ENCODE measurements at regions not wholly inside any gene's neighbourhood (a gene's known extent, or its start where the extent isn't known, plus 50 kb on each side); places are given as distances from the start of the nearest gene placed in this dataset.

DNA sequence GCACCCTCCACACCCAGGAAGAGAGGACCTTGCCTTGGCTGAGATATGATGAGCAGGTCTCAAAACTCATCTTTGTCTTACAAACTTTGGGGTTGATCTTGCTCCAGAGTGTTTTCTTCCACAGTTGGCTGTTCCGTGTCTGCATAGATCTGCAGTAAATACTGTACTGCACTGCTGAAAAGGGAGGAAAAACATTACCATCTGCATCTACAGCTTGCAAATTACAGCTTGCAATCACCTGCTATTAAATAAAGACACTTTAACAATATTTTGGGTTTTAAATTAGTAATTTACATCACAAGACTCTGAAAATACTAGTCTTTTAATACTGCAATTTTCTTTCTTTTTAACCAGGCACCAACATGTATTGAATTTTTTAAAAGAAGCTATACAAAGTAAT lies 499.5 kb downstream of the STIM2 start:
- Mint-ChIP-seq H3K27me3 (ENCODE audit: unreplicated experiment) (no peaks in the 10 kb centered on the region), H3K36me3 (ENCODE audit: unreplicated experiment) (no peaks in the 10 kb centered on the region), H3K27ac (ENCODE audit: unreplicated experiment) (no peak overlapping the region), H3K4me3 (ENCODE audit: unreplicated experiment) (no peak overlapping the region), H3K9me3 (ENCODE audit: unreplicated experiment) (peaks cover 4% of the 10 kb centered on the region), H3K4me1 (ENCODE audit: low read depth, unreplicated experiment) (no peaks in the 10 kb centered on the region)
- no peak for DNase-seq
- TF ChIP-seq, protein P1, sequence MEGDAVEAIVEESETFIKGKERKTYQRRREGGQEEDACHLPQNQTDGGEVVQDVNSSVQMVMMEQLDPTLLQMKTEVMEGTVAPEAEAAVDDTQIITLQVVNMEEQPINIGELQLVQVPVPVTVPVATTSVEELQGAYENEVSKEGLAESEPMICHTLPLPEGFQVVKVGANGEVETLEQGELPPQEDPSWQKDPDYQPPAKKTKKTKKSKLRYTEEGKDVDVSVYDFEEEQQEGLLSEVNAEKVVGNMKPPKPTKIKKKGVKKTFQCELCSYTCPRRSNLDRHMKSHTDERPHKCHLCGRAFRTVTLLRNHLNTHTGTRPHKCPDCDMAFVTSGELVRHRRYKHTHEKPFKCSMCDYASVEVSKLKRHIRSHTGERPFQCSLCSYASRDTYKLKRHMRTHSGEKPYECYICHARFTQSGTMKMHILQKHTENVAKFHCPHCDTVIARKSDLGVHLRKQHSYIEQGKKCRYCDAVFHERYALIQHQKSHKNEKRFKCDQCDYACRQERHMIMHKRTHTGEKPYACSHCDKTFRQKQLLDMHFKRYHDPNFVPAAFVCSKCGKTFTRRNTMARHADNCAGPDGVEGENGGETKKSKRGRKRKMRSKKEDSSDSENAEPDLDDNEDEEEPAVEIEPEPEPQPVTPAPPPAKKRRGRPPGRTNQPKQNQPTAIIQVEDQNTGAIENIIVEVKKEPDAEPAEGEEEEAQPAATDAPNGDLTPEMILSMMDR (IDR thresholded peaks at IDR 0.05; ENCODE audit: partially characterized antibody, unreplicated experiment) = no peak

DNA sequence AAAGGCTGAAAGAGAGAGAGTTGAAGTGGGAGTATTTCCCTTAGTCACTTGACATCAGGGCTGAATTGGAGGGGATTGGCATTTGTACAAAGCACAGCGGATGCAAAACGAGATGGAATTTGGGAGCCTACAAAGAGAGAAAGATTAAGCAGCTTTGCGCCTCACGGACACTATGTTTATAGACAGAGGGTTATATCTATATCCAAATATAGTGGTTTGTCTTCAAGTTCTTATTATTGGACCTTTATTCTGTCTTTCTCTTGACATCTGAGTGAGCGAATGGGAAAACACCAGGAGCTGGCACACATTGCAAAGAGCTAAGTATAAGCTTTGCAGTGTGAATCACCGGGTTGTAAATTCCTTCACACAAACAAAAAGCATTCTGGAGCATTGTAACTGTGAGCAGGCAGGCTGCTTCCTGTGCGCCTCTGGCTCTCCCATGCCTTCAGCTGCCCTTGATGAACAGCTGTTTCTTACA lies 500.2 kb downstream of the STIM2 start:
- TF ChIP-seq, protein P1 (IDR thresholded peaks at IDR 0.05; ENCODE audit: partially characterized antibody, unreplicated experiment) = no peak
- no peak for DNase-seq
- no peaks in the 10 kb centered on the region for H3K36me3 Mint-ChIP-seq (ENCODE audit: unreplicated experiment)
- H3K4me1 Mint-ChIP-seq (ENCODE audit: low read depth, unreplicated experiment) = no peaks in the 10 kb centered on the region
- peaks cover 4% of the 10 kb centered on the region for H3K9me3 Mint-ChIP-seq (ENCODE audit: unreplicated experiment)
- no peak overlapping the region for H3K27ac Mint-ChIP-seq (ENCODE audit: unreplicated experiment)
- no peak overlapping the region for H3K4me3 Mint-ChIP-seq (ENCODE audit: unreplicated experiment)
- no peaks in the 10 kb centered on the region for H3K27me3 Mint-ChIP-seq (ENCODE audit: unreplicated experiment)

DNA sequence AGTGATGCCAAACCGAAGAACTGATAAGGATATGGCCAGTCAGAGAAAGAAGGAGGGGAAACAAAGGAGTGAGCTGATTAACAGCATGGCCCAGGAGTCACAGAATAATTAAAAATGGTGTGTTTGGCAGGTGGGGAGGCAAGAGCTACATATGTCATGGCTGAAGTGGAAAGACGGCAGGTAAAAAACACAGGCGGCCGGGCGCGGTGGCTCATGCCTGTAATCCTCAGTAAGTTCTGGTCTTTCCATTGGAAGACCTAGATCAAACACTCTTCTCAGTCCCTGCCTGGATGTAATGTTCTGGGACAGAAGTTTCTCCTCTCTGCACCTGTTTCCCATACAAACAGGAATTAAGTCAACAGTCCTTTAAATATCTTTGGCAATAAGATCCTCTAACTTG lies 503.9 kb downstream of the STIM2 start:
- Mint-ChIP-seq H3K36me3 (ENCODE audit: unreplicated experiment) (no peaks in the 10 kb centered on the region), H3K27ac (ENCODE audit: unreplicated experiment) (no peak overlapping the region), H3K4me3 (ENCODE audit: unreplicated experiment) (no peak overlapping the region), H3K9me3 (ENCODE audit: unreplicated experiment) (no peaks in the 10 kb centered on the region), H3K27me3 (ENCODE audit: unreplicated experiment) (no peaks in the 10 kb centered on the region), H3K4me1 (ENCODE audit: low read depth, unreplicated experiment) (no peaks in the 10 kb centered on the region)
- DNase-seq = no peak
- TF ChIP-seq, protein P1 (IDR thresholded peaks at IDR 0.05; ENCODE audit: partially characterized antibody, unreplicated experiment) = no peak

DNA sequence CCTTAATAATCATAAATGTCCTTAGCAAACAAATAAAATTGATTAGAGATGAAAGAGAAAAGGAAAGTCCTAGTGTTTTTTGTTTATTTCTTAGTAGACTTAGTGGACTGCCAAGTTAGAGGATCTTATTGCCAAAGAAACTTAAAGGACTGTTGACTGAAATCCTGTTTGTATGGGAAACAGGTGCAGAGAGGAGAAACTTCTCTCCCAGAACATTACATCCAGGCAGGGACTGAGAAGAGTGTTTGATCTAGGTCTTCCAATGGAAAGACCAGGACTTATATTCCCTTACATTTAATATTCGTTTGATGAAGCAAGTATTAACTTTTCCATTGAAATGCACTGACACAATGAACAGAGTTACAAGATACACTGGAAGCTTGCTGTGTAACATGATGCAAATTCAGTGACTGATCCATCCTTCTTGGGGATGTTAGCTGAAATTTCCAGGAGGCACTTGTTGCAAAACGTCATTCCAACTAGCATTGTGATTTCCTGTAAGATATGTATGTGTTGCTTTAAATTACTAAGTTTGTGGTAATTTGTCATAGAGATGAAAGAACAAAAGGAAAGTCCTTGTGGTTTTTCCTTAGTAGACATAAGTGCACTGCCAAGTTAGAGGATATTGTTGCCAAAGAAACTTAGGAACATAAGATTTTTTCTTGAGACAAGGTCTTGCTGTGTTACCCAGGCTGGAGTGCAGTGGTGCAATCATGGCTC lies 505.6 kb downstream of the STIM2 start:
- Mint-ChIP-seq H3K9me3 (ENCODE audit: unreplicated experiment) (no peaks in the 10 kb centered on the region), H3K4me3 (ENCODE audit: unreplicated experiment) (no peak overlapping the region), H3K4me1 (ENCODE audit: low read depth, unreplicated experiment) (no peaks in the 10 kb centered on the region), H3K27me3 (ENCODE audit: unreplicated experiment) (no peaks in the 10 kb centered on the region), H3K36me3 (ENCODE audit: unreplicated experiment) (no peaks in the 10 kb centered on the region), H3K27ac (ENCODE audit: unreplicated experiment) (no peak overlapping the region)
- TF ChIP-seq, protein P1 (IDR thresholded peaks at IDR 0.05; ENCODE audit: partially characterized antibody, unreplicated experiment) = no peak
- DNase-seq = no peak

DNA sequence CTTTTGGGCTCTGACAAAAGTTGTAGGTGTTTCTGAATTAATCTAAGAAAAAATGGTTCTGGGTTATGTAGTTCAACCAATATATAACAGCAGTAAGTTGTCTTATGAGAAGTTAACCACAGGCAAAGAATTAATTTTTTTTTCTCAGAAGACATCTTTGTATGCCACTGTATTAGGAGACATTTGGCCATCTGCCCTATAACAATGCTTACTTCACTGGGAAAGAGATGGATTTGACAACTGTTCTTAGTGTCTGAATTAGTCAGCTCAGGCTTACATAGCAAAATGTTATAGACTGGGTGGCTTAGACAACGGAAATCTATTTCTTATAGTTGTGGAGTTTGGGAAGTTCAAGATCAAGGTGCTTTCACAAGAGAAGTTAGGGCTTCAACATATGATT lies 508.1 kb downstream of the STIM2 start:
- H3K4me1 Mint-ChIP-seq (ENCODE audit: low read depth, unreplicated experiment) = no peaks in the 10 kb centered on the region
- no peaks in the 10 kb centered on the region for H3K9me3 Mint-ChIP-seq (ENCODE audit: unreplicated experiment)
- no peak for DNase-seq
- H3K4me3 Mint-ChIP-seq (ENCODE audit: unreplicated experiment) = no peak overlapping the region
- no peak overlapping the region for H3K27ac Mint-ChIP-seq (ENCODE audit: unreplicated experiment)
- TF ChIP-seq, protein P1 (IDR thresholded peaks at IDR 0.05; ENCODE audit: partially characterized antibody, unreplicated experiment) = no peak
- H3K27me3 Mint-ChIP-seq (ENCODE audit: unreplicated experiment) = no peaks in the 10 kb centered on the region
- no peaks in the 10 kb centered on the region for H3K36me3 Mint-ChIP-seq (ENCODE audit: unreplicated experiment)

All from glutamatergic neuron (in vitro differentiated cells).